ENCODE measurements at regions not wholly inside any gene's neighbourhood (a gene's known extent, or its start where the extent isn't known, plus 50 kb on each side); places are given as distances from the start of the nearest gene placed in this dataset.
"Not testable (repeated sequence)": the region's sequence is repeated elsewhere in the genome, so short reads cannot be mapped to it uniquely, and the experiment has no call there.

GRCh38 chr2:130289780-130290179 is 52.9 kb upstream of the IMP4 start:
- DNase-seq (ENCODE audit: low read depth) = no peak

- no peak for DNase-seq (ENCODE audit: low read depth)
Observed at GRCh38 chr2:130288467-130289403, 54.0 kb upstream of the IMP4 start.

GRCh38 chr2:130287656-130288026 is 55.1 kb upstream of the IMP4 start:
- no peak for DNase-seq (ENCODE audit: low read depth)

GRCh38 chr2:130286983-130287655 is 55.6 kb upstream of the IMP4 start:
- no peak for DNase-seq (ENCODE audit: low read depth)

GRCh38 chr2:130283341-130283869 is 59.3 kb upstream of the IMP4 start:
- not testable (repeated sequence) for DNase-seq (ENCODE audit: low read depth)

GRCh38 chr2:130279551-130279950 is 63.1 kb upstream of the IMP4 start:
- not testable (repeated sequence) for DNase-seq (ENCODE audit: low read depth)

- DNase-seq (ENCODE audit: low read depth) = not testable (repeated sequence)
Observed at GRCh38 chr2:130268333-130268732, 70.1 kb upstream of the TUBA3E start.

GRCh38 chr2:130267572-130267971 is 69.3 kb upstream of the TUBA3E start:
- not testable (repeated sequence) for DNase-seq (ENCODE audit: low read depth)

GRCh38 chr2:130266836-130267235 is 68.6 kb upstream of the TUBA3E start:
- DNase-seq (ENCODE audit: low read depth) = not testable (repeated sequence)

- DNase-seq (ENCODE audit: low read depth) = not testable (repeated sequence)
Observed at GRCh38 chr2:130265570-130266247, 67.5 kb upstream of the TUBA3E start.

- DNase-seq (ENCODE audit: low read depth) = not testable (repeated sequence)
Observed at GRCh38 chr2:130264901-130265320, 66.7 kb upstream of the TUBA3E start.

GRCh38 chr2:130264501-130264900 is 66.3 kb upstream of the TUBA3E start:
- DNase-seq (ENCODE audit: low read depth) = no peak

- no peak for DNase-seq (ENCODE audit: low read depth)
Observed at GRCh38 chr2:130264046-130264445, 65.8 kb upstream of the TUBA3E start.

GRCh38 chr2:130263606-130264005 is 65.4 kb upstream of the TUBA3E start:
- no peak for DNase-seq (ENCODE audit: low read depth)

- DNase-seq (ENCODE audit: low read depth) = peak; percentile 44
Observed at GRCh38 chr2:130261970-130262760, 63.9 kb upstream of the TUBA3E start.

- no peak for DNase-seq (ENCODE audit: low read depth)
Observed at GRCh38 chr2:130261099-130261498, 62.9 kb upstream of the TUBA3E start.

- no peak for DNase-seq (ENCODE audit: low read depth)
Observed at GRCh38 chr2:130259594-130259993, 61.4 kb upstream of the TUBA3E start.

GRCh38 chr2:130258356-130258755 is 60.1 kb upstream of the TUBA3E start:
- no peak for DNase-seq (ENCODE audit: low read depth)

GRCh38 chr2:130252880-130253645 is 54.8 kb upstream of the TUBA3E start:
- DNase-seq (ENCODE audit: low read depth) = no peak
